ENCODE measurements at regions not wholly inside any gene's neighbourhood (a gene's known extent, or its start where the extent isn't known, plus 50 kb on each side); places are given as distances from the start of the nearest gene placed in this dataset.

DNA sequence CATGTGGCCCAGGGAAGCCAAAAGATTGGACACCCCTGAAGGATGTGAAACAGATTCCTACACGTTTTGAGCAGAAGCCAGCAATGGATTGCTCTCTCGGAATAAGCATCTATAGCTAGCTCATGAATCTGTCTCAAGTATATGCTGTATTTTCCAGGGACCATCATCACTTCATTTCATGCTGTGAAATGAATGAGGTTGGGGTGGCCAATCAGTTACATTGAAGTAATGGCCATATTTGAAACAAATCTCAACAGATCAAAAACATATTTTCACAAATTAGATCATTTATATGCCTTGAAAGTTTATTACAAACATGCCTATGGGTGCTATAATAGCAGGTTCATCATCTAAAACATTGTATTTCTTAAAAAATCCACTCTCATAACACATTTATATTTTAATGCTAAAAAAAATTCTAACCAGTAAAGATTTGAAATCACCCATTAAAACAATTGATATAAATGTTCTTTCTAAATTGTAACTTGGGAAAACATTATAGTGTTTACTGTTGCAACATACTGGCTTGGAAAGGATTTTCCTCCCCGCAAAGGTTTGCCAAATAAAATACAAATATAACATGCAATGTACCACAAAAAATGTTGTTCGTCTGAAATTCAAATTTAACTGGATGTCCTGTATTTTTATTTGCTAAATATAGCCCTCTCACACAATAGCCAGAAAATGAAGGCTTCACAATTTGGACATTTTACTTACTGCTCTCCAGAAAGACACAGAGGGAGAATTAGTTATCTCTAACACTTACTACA, 743.6 kb downstream of the KCNJ2 start:
- TF ChIP-seq, protein P1, sequence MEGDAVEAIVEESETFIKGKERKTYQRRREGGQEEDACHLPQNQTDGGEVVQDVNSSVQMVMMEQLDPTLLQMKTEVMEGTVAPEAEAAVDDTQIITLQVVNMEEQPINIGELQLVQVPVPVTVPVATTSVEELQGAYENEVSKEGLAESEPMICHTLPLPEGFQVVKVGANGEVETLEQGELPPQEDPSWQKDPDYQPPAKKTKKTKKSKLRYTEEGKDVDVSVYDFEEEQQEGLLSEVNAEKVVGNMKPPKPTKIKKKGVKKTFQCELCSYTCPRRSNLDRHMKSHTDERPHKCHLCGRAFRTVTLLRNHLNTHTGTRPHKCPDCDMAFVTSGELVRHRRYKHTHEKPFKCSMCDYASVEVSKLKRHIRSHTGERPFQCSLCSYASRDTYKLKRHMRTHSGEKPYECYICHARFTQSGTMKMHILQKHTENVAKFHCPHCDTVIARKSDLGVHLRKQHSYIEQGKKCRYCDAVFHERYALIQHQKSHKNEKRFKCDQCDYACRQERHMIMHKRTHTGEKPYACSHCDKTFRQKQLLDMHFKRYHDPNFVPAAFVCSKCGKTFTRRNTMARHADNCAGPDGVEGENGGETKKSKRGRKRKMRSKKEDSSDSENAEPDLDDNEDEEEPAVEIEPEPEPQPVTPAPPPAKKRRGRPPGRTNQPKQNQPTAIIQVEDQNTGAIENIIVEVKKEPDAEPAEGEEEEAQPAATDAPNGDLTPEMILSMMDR (conservative IDR thresholded peaks at IDR 0.05; ENCODE audit: low read depth in 2 of 2): no peak
- no peak for TF ChIP-seq POLR2AphosphoS5 (IDR thresholded peaks at IDR 0.05; ENCODE audit: low read depth)
- no peak for TF ChIP-seq EZH2 (IDR thresholded peaks at IDR 0.05; ENCODE audit: low read depth, unreplicated experiment)
- no peak for TF ChIP-seq REST (IDR thresholded peaks at IDR 0.05; ENCODE audit: unreplicated experiment)
- no peak for TF ChIP-seq EZH2phosphoT487 (IDR thresholded peaks at IDR 0.05; ENCODE audit: unreplicated experiment)
- TF ChIP-seq CREB1 (CRISPR knock-in tag; IDR thresholded peaks at IDR 0.05; ENCODE audit: low read depth): no peak
- no peak for TF ChIP-seq STAT1 (IDR thresholded peaks at IDR 0.05; ENCODE audit: unreplicated experiment)
- TF ChIP-seq, protein P2, sequence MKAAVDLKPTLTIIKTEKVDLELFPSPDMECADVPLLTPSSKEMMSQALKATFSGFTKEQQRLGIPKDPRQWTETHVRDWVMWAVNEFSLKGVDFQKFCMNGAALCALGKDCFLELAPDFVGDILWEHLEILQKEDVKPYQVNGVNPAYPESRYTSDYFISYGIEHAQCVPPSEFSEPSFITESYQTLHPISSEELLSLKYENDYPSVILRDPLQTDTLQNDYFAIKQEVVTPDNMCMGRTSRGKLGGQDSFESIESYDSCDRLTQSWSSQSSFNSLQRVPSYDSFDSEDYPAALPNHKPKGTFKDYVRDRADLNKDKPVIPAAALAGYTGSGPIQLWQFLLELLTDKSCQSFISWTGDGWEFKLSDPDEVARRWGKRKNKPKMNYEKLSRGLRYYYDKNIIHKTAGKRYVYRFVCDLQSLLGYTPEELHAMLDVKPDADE (IDR thresholded peaks at IDR 0.05): no peak
- no peak for TF ChIP-seq ZNF331 (CRISPR knock-in tag; IDR thresholded peaks at IDR 0.05; ENCODE audit: low read depth)
- no peak for TF ChIP-seq JUNB (IDR thresholded peaks at IDR 0.05; ENCODE audit: unreplicated experiment)
- no peak for TF ChIP-seq ZNF114 (CRISPR knock-in tag; IDR thresholded peaks at IDR 0.05)
- TF ChIP-seq, protein P3, sequence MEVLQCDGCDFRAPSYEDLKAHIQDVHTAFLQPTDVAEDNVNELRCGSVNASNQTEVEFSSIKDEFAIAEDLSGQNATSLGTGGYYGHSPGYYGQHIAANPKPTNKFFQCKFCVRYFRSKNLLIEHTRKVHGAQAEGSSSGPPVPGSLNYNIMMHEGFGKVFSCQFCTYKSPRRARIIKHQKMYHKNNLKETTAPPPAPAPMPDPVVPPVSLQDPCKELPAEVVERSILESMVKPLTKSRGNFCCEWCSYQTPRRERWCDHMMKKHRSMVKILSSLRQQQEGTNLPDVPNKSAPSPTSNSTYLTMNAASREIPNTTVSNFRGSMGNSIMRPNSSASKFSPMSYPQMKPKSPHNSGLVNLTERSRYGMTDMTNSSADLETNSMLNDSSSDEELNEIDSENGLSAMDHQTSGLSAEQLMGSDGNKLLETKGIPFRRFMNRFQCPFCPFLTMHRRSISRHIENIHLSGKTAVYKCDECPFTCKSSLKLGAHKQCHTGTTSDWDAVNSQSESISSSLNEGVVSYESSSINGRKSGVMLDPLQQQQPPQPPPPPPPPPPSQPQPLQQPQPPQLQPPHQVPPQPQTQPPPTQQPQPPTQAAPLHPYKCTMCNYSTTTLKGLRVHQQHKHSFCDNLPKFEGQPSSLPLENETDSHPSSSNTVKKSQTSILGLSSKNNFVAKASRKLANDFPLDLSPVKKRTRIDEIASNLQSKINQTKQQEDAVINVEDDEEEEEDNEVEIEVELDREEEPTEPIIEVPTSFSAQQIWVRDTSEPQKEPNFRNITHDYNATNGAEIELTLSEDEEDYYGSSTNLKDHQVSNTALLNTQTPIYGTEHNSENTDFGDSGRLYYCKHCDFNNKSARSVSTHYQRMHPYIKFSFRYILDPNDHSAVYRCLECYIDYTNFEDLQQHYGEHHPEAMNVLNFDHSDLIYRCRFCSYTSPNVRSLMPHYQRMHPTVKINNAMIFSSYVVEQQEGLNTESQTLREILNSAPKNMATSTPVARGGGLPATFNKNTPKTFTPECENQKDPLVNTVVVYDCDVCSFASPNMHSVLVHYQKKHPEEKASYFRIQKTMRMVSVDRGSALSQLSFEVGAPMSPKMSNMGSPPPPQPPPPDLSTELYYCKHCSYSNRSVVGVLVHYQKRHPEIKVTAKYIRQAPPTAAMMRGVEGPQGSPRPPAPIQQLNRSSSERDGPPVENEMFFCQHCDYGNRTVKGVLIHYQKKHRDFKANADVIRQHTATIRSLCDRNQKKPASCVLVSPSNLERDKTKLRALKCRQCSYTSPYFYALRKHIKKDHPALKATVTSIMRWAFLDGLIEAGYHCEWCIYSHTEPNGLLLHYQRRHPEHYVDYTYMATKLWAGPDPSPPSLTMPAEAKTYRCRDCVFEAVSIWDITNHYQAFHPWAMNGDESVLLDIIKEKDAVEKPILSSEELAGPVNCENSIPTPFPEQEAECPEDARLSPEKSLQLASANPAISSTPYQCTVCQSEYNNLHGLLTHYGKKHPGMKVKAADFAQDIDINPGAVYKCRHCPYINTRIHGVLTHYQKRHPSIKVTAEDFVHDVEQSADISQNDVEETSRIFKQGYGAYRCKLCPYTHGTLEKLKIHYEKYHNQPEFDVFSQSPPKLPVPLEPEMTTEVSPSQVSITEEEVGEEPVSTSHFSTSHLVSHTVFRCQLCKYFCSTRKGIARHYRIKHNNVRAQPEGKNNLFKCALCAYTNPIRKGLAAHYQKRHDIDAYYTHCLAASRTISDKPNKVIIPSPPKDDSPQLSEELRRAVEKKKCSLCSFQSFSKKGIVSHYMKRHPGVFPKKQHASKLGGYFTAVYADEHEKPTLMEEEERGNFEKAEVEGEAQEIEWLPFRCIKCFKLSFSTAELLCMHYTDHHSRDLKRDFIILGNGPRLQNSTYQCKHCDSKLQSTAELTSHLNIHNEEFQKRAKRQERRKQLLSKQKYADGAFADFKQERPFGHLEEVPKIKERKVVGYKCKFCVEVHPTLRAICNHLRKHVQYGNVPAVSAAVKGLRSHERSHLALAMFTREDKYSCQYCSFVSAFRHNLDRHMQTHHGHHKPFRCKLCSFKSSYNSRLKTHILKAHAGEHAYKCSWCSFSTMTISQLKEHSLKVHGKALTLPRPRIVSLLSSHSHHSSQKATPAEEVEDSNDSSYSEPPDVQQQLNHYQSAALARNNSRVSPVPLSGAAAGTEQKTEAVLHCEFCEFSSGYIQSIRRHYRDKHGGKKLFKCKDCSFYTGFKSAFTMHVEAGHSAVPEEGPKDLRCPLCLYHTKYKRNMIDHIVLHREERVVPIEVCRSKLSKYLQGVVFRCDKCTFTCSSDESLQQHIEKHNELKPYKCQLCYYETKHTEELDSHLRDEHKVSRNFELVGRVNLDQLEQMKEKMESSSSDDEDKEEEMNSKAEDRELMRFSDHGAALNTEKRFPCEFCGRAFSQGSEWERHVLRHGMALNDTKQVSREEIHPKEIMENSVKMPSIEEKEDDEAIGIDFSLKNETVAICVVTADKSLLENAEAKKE (CRISPR knock-in tag; IDR thresholded peaks at IDR 0.05): no peak
- no peak for TF ChIP-seq NANOG (IDR thresholded peaks at IDR 0.05; ENCODE audit: borderline replicate concordance)

Data from GM23338 (cell line).